ENCODE measurements at regions not wholly inside any gene's neighbourhood (a gene's known extent, or its start where the extent isn't known, plus 50 kb on each side); places are given as distances from the start of the nearest gene placed in this dataset.

DNA sequence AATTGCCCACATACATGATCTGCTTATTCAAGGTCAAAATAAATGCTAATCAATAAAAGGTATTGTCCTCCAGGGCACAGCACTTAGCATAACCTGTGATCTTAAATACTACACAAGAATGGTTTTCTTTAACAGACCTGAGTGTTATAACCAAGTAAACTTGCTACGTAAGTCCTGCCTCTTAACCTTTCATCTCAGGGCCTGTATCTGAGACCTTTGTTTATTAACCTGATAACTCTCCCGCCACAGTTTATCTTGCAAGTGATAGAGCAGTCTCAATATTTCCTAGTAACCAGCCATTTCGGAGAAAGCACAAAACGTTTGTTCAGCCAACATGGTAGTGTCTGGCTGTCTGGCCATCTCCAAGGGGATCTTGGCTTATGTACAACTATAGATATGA is 88.4 kb downstream of the DUSP6 start:
- H4K20me1 ChIP-seq (ENCODE audit: control insufficient read depth, insufficient read depth, low read depth, low read length): no peaks in the 10 kb centered on the region
- H3K4me3 ChIP-seq (ENCODE audit: low read length): no peak overlapping the region
- no peak overlapping the region for H3K27ac ChIP-seq (ENCODE audit: low read depth, low read length)
- no peaks in the 10 kb centered on the region for H3K9me2 ChIP-seq (replicated peaks; ENCODE audit: control insufficient read depth, low read length)
- no peaks in the 10 kb centered on the region for H3K79me2 ChIP-seq (ENCODE audit: control insufficient read depth, low read length)
- H3K9me3 ChIP-seq (ENCODE audit: control insufficient read depth, insufficient read depth, low read length): no peaks in the 10 kb centered on the region
- TF ChIP-seq, protein P1, sequence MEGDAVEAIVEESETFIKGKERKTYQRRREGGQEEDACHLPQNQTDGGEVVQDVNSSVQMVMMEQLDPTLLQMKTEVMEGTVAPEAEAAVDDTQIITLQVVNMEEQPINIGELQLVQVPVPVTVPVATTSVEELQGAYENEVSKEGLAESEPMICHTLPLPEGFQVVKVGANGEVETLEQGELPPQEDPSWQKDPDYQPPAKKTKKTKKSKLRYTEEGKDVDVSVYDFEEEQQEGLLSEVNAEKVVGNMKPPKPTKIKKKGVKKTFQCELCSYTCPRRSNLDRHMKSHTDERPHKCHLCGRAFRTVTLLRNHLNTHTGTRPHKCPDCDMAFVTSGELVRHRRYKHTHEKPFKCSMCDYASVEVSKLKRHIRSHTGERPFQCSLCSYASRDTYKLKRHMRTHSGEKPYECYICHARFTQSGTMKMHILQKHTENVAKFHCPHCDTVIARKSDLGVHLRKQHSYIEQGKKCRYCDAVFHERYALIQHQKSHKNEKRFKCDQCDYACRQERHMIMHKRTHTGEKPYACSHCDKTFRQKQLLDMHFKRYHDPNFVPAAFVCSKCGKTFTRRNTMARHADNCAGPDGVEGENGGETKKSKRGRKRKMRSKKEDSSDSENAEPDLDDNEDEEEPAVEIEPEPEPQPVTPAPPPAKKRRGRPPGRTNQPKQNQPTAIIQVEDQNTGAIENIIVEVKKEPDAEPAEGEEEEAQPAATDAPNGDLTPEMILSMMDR (IDR thresholded peaks at IDR 0.05; ENCODE audit: low read depth, low read length, poor library complexity, severe bottlenecking): no peak
- TF ChIP-seq EZH2phosphoT487 (IDR thresholded peaks at IDR 0.05; ENCODE audit: borderline replicate concordance, low read length): no peak
- H3K4me2 ChIP-seq (ENCODE audit: low read length): no peak overlapping the region
- H3K27me3 ChIP-seq (ENCODE audit: control insufficient read depth, low read length): peaks cover 6% of the 10 kb centered on the region
- no peaks in the 10 kb centered on the region for H3F3A ChIP-seq (ENCODE audit: control insufficient read depth, insufficient read depth)
- no peaks in the 10 kb centered on the region for H3K36me3 ChIP-seq (ENCODE audit: control insufficient read depth, low read length)
- no peaks in the 10 kb centered on the region for H3K4me1 ChIP-seq (ENCODE audit: control insufficient read depth, low read length)

DNA sequence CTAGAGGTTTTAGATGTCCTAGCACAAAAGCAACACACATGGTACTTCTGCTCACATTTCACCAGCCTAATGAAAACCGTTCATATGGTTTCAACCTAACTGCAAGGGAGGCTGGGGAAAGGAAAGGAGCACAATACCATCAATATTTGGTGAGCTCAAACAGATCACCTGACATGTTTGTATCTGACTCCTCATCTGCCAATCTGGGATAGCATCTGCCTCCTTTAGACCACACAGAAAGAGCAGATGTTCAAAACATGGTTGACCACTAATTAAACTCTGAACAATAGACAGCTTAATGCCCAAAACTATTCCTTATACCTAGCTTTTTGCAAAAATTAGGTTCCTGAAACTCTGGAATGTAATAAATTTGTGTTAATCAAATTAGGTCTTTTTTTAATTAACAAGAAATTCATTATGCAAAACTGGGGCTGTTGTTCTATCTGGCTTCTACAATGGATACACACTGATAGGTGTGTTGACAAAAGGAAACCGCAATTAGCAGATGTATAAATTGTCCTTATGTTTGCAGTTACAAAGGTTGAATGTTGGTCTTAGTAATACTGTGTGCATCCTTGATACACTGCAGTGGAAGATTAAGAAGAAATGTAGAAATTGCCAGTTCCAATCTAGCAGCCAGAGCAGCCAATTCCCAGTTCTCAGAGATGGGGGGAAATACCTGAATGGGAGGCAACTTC is 89.3 kb downstream of the DUSP6 start:
- H4K20me1 ChIP-seq (ENCODE audit: control insufficient read depth, insufficient read depth, low read depth, low read length): no peaks in the 10 kb centered on the region
- no peaks in the 10 kb centered on the region for H3F3A ChIP-seq (ENCODE audit: control insufficient read depth, insufficient read depth)
- TF ChIP-seq EZH2phosphoT487 (IDR thresholded peaks at IDR 0.05; ENCODE audit: borderline replicate concordance, low read length): no peak
- TF ChIP-seq, protein P1 (IDR thresholded peaks at IDR 0.05; ENCODE audit: low read depth, low read length, poor library complexity, severe bottlenecking): no peak
- no peaks in the 10 kb centered on the region for H3K36me3 ChIP-seq (ENCODE audit: control insufficient read depth, low read length)
- H3K4me1 ChIP-seq (ENCODE audit: control insufficient read depth, low read length): no peaks in the 10 kb centered on the region
- H3K9me2 ChIP-seq (replicated peaks; ENCODE audit: control insufficient read depth, low read length): no peaks in the 10 kb centered on the region
- H3K4me2 ChIP-seq (ENCODE audit: low read length): no peak overlapping the region
- no peak overlapping the region for H3K27ac ChIP-seq (ENCODE audit: low read depth, low read length)
- H3K27me3 ChIP-seq (ENCODE audit: control insufficient read depth, low read length): peaks cover 5% of the 10 kb centered on the region
- no peaks in the 10 kb centered on the region for H3K9me3 ChIP-seq (ENCODE audit: control insufficient read depth, insufficient read depth, low read length)
- no peak overlapping the region for H3K4me3 ChIP-seq (ENCODE audit: low read length)
- H3K79me2 ChIP-seq (ENCODE audit: control insufficient read depth, low read length): no peaks in the 10 kb centered on the region

DNA sequence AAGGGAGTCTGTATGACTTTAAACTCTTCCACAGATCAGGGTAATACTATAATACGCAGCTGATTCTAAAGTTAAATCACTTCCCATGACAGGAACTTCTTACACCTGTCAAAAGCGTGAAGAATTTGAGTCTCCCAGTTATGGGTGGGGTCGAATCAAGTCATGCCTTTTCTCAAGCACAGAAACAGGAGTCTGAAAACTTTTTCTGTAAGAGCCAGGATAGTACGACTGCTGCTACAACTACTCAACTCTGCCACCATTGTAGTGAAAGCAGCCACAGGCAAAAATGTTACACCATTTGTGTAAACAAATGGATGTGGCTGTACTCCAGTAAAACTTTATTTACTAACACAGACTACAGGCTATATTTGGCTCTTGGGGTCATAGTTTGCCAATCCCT is 90.3 kb downstream of the DUSP6 start:
- H3K36me3 ChIP-seq (ENCODE audit: control insufficient read depth, low read length): no peaks in the 10 kb centered on the region

More for the DNA sequence above, 90.3 kb downstream of the DUSP6 start:
- Histone ChIP-seq H4K20me1 (ENCODE audit: control insufficient read depth, insufficient read depth, low read depth, low read length) (no peaks in the 10 kb centered on the region), H3K27ac (ENCODE audit: low read depth, low read length) (no peak overlapping the region), H3K4me2 (ENCODE audit: low read length) (no peak overlapping the region), H3K79me2 (ENCODE audit: control insufficient read depth, low read length) (no peaks in the 10 kb centered on the region), H3K4me1 (ENCODE audit: control insufficient read depth, low read length) (no peaks in the 10 kb centered on the region), H3K9me3 (ENCODE audit: control insufficient read depth, insufficient read depth, low read length) (no peaks in the 10 kb centered on the region), H3K9me2 (replicated peaks; ENCODE audit: control insufficient read depth, low read length) (no peaks in the 10 kb centered on the region), H3K27me3 (ENCODE audit: control insufficient read depth, low read length) (peaks cover 3% of the 10 kb centered on the region; the same call in 1 of the 2 replicates), H3F3A (ENCODE audit: control insufficient read depth, insufficient read depth) (no peaks in the 10 kb centered on the region), H3K4me3 (ENCODE audit: low read length) (no peak overlapping the region)
- no peak for TF ChIP-seq EZH2phosphoT487 (IDR thresholded peaks at IDR 0.05; ENCODE audit: borderline replicate concordance, low read length)
- TF ChIP-seq, protein P1 (IDR thresholded peaks at IDR 0.05; ENCODE audit: low read depth, low read length, poor library complexity, severe bottlenecking): no peak

All from DOHH2 (cell line).